Upper lobe of left lung (tissue), 6 donors: ENCODE measurements at regions not wholly inside any gene's neighbourhood (a gene's known extent, or its start where the extent isn't known, plus 50 kb on each side); places are given as distances from the start of the nearest gene placed in this dataset.

Source experiments
- ATAC-seq, 2 donors: fragments of 200-7000 bp; cut with Tn5 transposase; one replicate each; pipeline ENCODE4 v1.9.1; 2022; ENCODE audit warnings: mild to moderate bottlenecking in 2 of 2, moderate library complexity in 2 of 2; ENCODE audit not compliant: low FRiP score in 2 of 2
- DNase-seq, 2 donors: peaks; one replicate each; pipeline ENCODE4 v3.0.0-alpha.2; 2019 to 2020
- H3K27ac ChIP-seq, 4 donors: fragments of 200-600 bp; sonication (generic); one replicate each; pipeline ENCODE4 v1.5.1; 2016 to 2019
- H3K27me3 ChIP-seq, 4 donors: fragments of 200-600 bp; sonication (generic); one replicate each; pipeline ENCODE4 v1.5.1; 2017 to 2019
- H3K36me3 ChIP-seq, 4 donors: fragments of 200-600 bp; sonication (generic); one replicate each; pipeline ENCODE4 v1.5.1; 2016 to 2019
- H3K4me1 ChIP-seq, 4 donors: fragments of 200-600 bp; sonication (generic); one replicate each; pipeline ENCODE4 v1.5.1; 2018 to 2019
- H3K4me3 ChIP-seq, 4 donors: fragments of 200-600 bp; sonication (generic); one replicate each; pipeline ENCODE4 v1.5.1; 2017 to 2019; ENCODE audit warnings: mild to moderate bottlenecking in 2 of 4, moderate library complexity in 1 of 4
- H3K9me3 ChIP-seq, 4 donors: fragments of 200-600 bp; sonication (generic); one replicate each; pipeline ENCODE4 v1.5.1; 2018 to 2019
- CTCF ChIP-seq, 6 experiments: fragments of 450-650 bp in 4 of 6; fragments of 200-600 bp in 2 of 6; sonication (generic) in 2 of 6; IDR thresholded peaks; one replicate each; pipeline ENCODE4 v1.5.1; 2016 to 2019; ENCODE audit warnings: antibody characterized with exemption in 6 of 6
- EP300 ChIP-seq, 4 donors: sonication (generic); formaldehyde crosslinking; IDR thresholded peaks; one replicate each; pipeline ENCODE4 v1.5.1; 2017; ENCODE audit warnings: antibody characterized with exemption in 4 of 4, control low read depth in 2 of 4
- POLR2A ChIP-seq, 4 donors: fragments of 450-650 bp; IDR thresholded peaks; one replicate each; pipeline ENCODE4 v1.5.1; 2016 to 2017; ENCODE audit warnings: antibody characterized with exemption in 4 of 4, mild to moderate bottlenecking in 2 of 4
- POLR2AphosphoS5 ChIP-seq, 2 donors: sonication (generic); formaldehyde crosslinking; IDR thresholded peaks; one replicate each; pipeline ENCODE4 v1.5.1; 2017; ENCODE audit warnings: antibody characterized with exemption in 2 of 2
- WGBS, 2 donors: methylation state at CpG; one replicate each; pipeline ENCODE4 v1.1.5; 2017 to 2018; 5-methylcytosine and 5-hydroxymethylcytosine counted together
- donor health status: DM: no; HTN: no; CAD: no; lungs with moderate emphysema.
- donor health status: DM: no; HTN: yes; CAD: no; lungs with severe emphysema.

GRCh38 chr14:54170301-54170700 is 213.7 kb upstream of the BMP4 start:
- TF ChIP-seq POLR2AphosphoS5 (IDR thresholded peaks at IDR 0.05): no peak
- no peak for TF ChIP-seq CTCF (IDR thresholded peaks at IDR 0.05)
- TF ChIP-seq POLR2A (IDR thresholded peaks at IDR 0.05): no peak
- TF ChIP-seq EP300 (IDR thresholded peaks at IDR 0.05): no peak
- ATAC-seq (peak in 1 of 2 donors; percentile 59), DNase-seq (no peak)
- no peak overlapping the region for H3K4me3 ChIP-seq
- no peaks in the 10 kb centered on the region for H3K9me3 ChIP-seq
- peaks cover 3 to 11% (median 7%) of the 10 kb centered on the region in 4 donors for H3K4me1 ChIP-seq
- H3K36me3 ChIP-seq: no peaks in the 10 kb centered on the region
- H3K27ac ChIP-seq: no peak overlapping the region
- H3K27me3 ChIP-seq: no peaks in the 10 kb centered on the region

GRCh38 chr14:54172114-54172513 is 215.5 kb upstream of the BMP4 start:
- Histone ChIP-seq H3K36me3 (no peaks in the 10 kb centered on the region), H3K27ac (no peak overlapping the region), H3K27me3 (no peaks in the 10 kb centered on the region), H3K4me3 (no peak overlapping the region), H3K9me3 (no peaks in the 10 kb centered on the region), H3K4me1 (peaks cover 3 to 11% (median 8%) of the 10 kb centered on the region in 4 donors)
- no peak for ATAC-seq
- TF ChIP-seq POLR2A (IDR thresholded peaks at IDR 0.05): no peak
- no peak for TF ChIP-seq CTCF (IDR thresholded peaks at IDR 0.05)
- no peak for TF ChIP-seq POLR2AphosphoS5 (IDR thresholded peaks at IDR 0.05)
- TF ChIP-seq EP300 (IDR thresholded peaks at IDR 0.05): no peak
- no peak for DNase-seq
- WGBS, 2 donors: 67% methylated on average over 3 of the region's 3 CpGs

- Histone ChIP-seq H3K4me1 (peaks cover 3 to 11% (median 8%) of the 10 kb centered on the region in 4 donors), H3K4me3 (no peak overlapping the region), H3K9me3 (no peaks in the 10 kb centered on the region), H3K27me3 (no peaks in the 10 kb centered on the region), H3K27ac (no peak overlapping the region), H3K36me3 (no peaks in the 10 kb centered on the region)
- DNase-seq (no peak), ATAC-seq (no peak)
- 59 to 71% methylated on average over 3 of the region's 3 CpGs for WGBS, 2 donors
- no peak for TF ChIP-seq CTCF (IDR thresholded peaks at IDR 0.05)
- no peak for TF ChIP-seq POLR2AphosphoS5 (IDR thresholded peaks at IDR 0.05)
- TF ChIP-seq EP300 (IDR thresholded peaks at IDR 0.05): no peak
- TF ChIP-seq POLR2A (IDR thresholded peaks at IDR 0.05): no peak
These were observed 215.9 kb upstream of the BMP4 start for GRCh38 chr14:54172562-54172961.

GRCh38 chr14:54173802-54174201 is 217.2 kb upstream of the BMP4 start:
- TF ChIP-seq POLR2A (IDR thresholded peaks at IDR 0.05) (no peak), POLR2AphosphoS5 (IDR thresholded peaks at IDR 0.05) (no peak), EP300 (IDR thresholded peaks at IDR 0.05) (no peak), CTCF (IDR thresholded peaks at IDR 0.05) (no peak)
- WGBS, 2 donors: 27 to 53% methylated on average over 1 to 2 of the region's 2 CpGs
- ATAC-seq (no peak), DNase-seq (no peak)
- Histone ChIP-seq H3K27me3 (no peaks in the 10 kb centered on the region), H3K9me3 (no peaks in the 10 kb centered on the region), H3K36me3 (no peaks in the 10 kb centered on the region), H3K4me1 (peaks cover 7 to 11% (median 8%) of the 10 kb centered on the region in 4 donors), H3K4me3 (no peak overlapping the region), H3K27ac (no peak overlapping the region)

GRCh38 chr14:54174457-54174856 is 217.8 kb upstream of the BMP4 start:
- DNase-seq (no peak), ATAC-seq (no peak)
- H3K36me3 ChIP-seq: no peaks in the 10 kb centered on the region
- no peaks in the 10 kb centered on the region for H3K27me3 ChIP-seq
- no peak overlapping the region for H3K4me3 ChIP-seq
- no peaks in the 10 kb centered on the region for H3K9me3 ChIP-seq
- no peak overlapping the region for H3K27ac ChIP-seq
- peaks cover 7 to 11% (median 8%) of the 10 kb centered on the region in 4 donors for H3K4me1 ChIP-seq
- TF ChIP-seq POLR2AphosphoS5 (IDR thresholded peaks at IDR 0.05): no peak
- TF ChIP-seq POLR2A (IDR thresholded peaks at IDR 0.05): no peak
- no peak for TF ChIP-seq EP300 (IDR thresholded peaks at IDR 0.05)
- TF ChIP-seq CTCF (IDR thresholded peaks at IDR 0.05): no peak
- 67 to 94% methylated on average over 1 of the region's 1 CpG for WGBS, 2 donors
